ENCODE measurements at regions not wholly inside any gene's neighbourhood (a gene's known extent, or its start where the extent isn't known, plus 50 kb on each side); places are given as distances from the start of the nearest gene placed in this dataset.
A peak's percentile ranks its signal among the peaks of the same experiment; 100 is the strongest.

GRCh38 chr2:163367825-163368582, 367.8 kb downstream of the FIGN start:
- DNase-seq: no peak

- no peak for DNase-seq
These were observed 371.1 kb downstream of the FIGN start for GRCh38 chr2:163364736-163365135.

- no peak for DNase-seq
These were observed 382.3 kb downstream of the FIGN start for GRCh38 chr2:163353551-163353950.

GRCh38 chr2:163351966-163352365, 383.8 kb downstream of the FIGN start:
- DNase-seq: no peak

GRCh38 chr2:163351143-163351542, 384.7 kb downstream of the FIGN start:
- DNase-seq: no peak

GRCh38 chr2:163348857-163349380, 386.9 kb downstream of the FIGN start:
- peak; percentile 79 to 88 for DNase-seq

GRCh38 chr2:163347982-163348856, 387.6 kb downstream of the FIGN start:
- DNase-seq: peak; percentile 54 to 69

GRCh38 chr2:163345795-163346573, 389.8 kb downstream of the FIGN start:
- DNase-seq: peak; percentile 68 to 77

- no peak for DNase-seq
These were observed 392.5 kb downstream of the FIGN start for GRCh38 chr2:163343316-163343715.

- DNase-seq: no peak
These were observed 394.4 kb downstream of the FIGN start for GRCh38 chr2:163341426-163341825.

GRCh38 chr2:163338270-163338669, 397.5 kb downstream of the FIGN start:
- DNase-seq: no peak

- DNase-seq: no peak
These were observed 411.1 kb downstream of the FIGN start for GRCh38 chr2:163324677-163325076.

- no peak for DNase-seq
These were observed 416.8 kb downstream of the FIGN start for GRCh38 chr2:163319006-163319405.

GRCh38 chr2:163314712-163315111, 421.1 kb downstream of the FIGN start:
- no peak for DNase-seq

- DNase-seq: no peak
These were observed 423.1 kb downstream of the FIGN start for GRCh38 chr2:163312713-163313112.

- DNase-seq: no peak
These were observed 429.2 kb downstream of the FIGN start for GRCh38 chr2:163306647-163307046.

- no peak for DNase-seq
These were observed 433.7 kb downstream of the FIGN start for GRCh38 chr2:163302141-163302540.

- no peak for DNase-seq
These were observed 444.0 kb downstream of the FIGN start for GRCh38 chr2:163291790-163292189.

- no peak for DNase-seq
These were observed 443.1 kb upstream of the KCNH7 start for GRCh38 chr2:163281717-163282116.

GRCh38 chr2:163269374-163270021, 430.9 kb upstream of the KCNH7 start:
- no peak for DNase-seq

GRCh38 chr2:163266772-163267171, 428.2 kb upstream of the KCNH7 start:
- no peak for DNase-seq

- DNase-seq: no peak
These were observed 427.0 kb upstream of the KCNH7 start for GRCh38 chr2:163265562-163265961.

Measured in inflammatory macrophage (primary cell).